HCT116 (cell line): ENCODE measurements at regions not wholly inside any gene's neighbourhood (a gene's known extent, or its start where the extent isn't known, plus 50 kb on each side); places are given as distances from the start of the nearest gene placed in this dataset.

Experiments used
- ATAC-seq: fragments of 200-7000 bp; cut with Tn5 transposase; 2 replicates; pipeline ENCODE4 v1.9.1; 2020; ENCODE audit warnings: mild to moderate bottlenecking, moderate library complexity
- BruUV-seq: library from RNA; stranded (reverse); fragments of 400-500 nt; replicated peaks from 2 replicates; lab custom pipeline; 2021; lab: Mats Ljungman, UMichigan
- CTCF ChIA-PET: fragments of 300-600 bp; sonication (Branson Sonifier 250); formaldehyde crosslinking; loops from one replicate; lab custom pipeline; 2021; ENCODE audit warnings: antibody characterized with exemption; lab: Charles Lee
- POLR2A ChIA-PET: fragments of 300-600, 350-600 bp; sonication (Branson Sonifier 250); formaldehyde crosslinking; loops from one replicate; lab custom pipeline; 2021; ENCODE audit warnings: antibody characterized with exemption; lab: Charles Lee
- RAD21 ChIA-PET, 2 experiments: fragments of 300-600 bp; sonication (Branson Sonifier 250); formaldehyde crosslinking; loops; one replicate each; lab custom pipeline; 2023; ENCODE audit warnings: low total read pairs in 2 of 2; ENCODE audit not compliant: uncharacterized antibody in 2 of 2, unreplicated experiment in 2 of 2, low non-redundant PET in 1 of 2; lab: Charles Lee
- DNase-seq: peaks from one replicate; pipeline ENCODE4 v3.0.0-alpha.2; 2010; ENCODE audit warnings: low read depth, low spot score
- H2AFZ ChIP-seq: fragments of 200-600 bp; shearing (Covaris generic), sonication (generic); 2 replicates; pipeline ENCODE4 v1.6.1; 2017; ENCODE audit warnings: low read depth, mixed run types, mixed read lengths, antibody characterized with exemption, low read length; ENCODE audit not compliant: poor library complexity, severe bottlenecking
- H3K27ac ChIP-seq: 2 replicates; pipeline ENCODE4 v1.5.1; 2012; ENCODE audit warnings: low read depth, low read length
- H3K27me3 ChIP-seq: fragments of 200-600 bp; sonication (generic); 2 replicates; pipeline ENCODE4 v1.6.1; 2016; ENCODE audit warnings: mixed run types, low read length, mixed read lengths; ENCODE audit not compliant: insufficient read depth
- H3K36me3 ChIP-seq, 2 experiments: fragments of 200-500 bp in 1 of 2; fragments of 200-600 bp in 1 of 2; sonication (Bioruptor generic) in 1 of 2; sonication (generic) in 1 of 2; 2 replicates each; pipeline versions ENCODE4 v1.5.1 to v1.6.1; 2014 to 2016; ENCODE audit warnings: low read length in 2 of 2, inconsistent platforms in 1 of 2, mixed read lengths in 1 of 2, mixed run types in 1 of 2; ENCODE audit not compliant: insufficient read depth in 2 of 2, control insufficient read depth in 1 of 2
- H3K4me1 ChIP-seq, 2 experiments: fragments of 200-600 bp in 1 of 2; sonication (generic) in 1 of 2; 2 replicates each; pipeline versions ENCODE4 v1.5.1 to v1.6.1; 2012 to 2017; ENCODE audit warnings: low read length in 2 of 2, inconsistent platforms in 1 of 2, mild to moderate bottlenecking in 1 of 2, mixed read lengths in 1 of 2, mixed run types in 1 of 2, moderate library complexity in 1 of 2; ENCODE audit not compliant: insufficient read depth in 2 of 2, control insufficient read depth in 1 of 2
- H3K4me2 ChIP-seq: fragments of 200-600 bp; sonication (generic); 2 replicates; pipeline ENCODE4 v1.6.1; 2017; ENCODE audit warnings: mixed run types, low read length, mixed read lengths
- H3K4me3 ChIP-seq, 2 experiments: fragments of 200-600 bp in 1 of 2; sonication (generic) in 1 of 2; replicated peaks in 1 of 2; 2 replicates each; pipeline ENCODE4 v1.5.1; 2011 to 2016; ENCODE audit warnings: low read length in 2 of 2, control low read depth in 1 of 2, low read depth in 1 of 2, mild to moderate bottlenecking in 1 of 2, mixed read lengths in 1 of 2, mixed run types in 1 of 2
- H3K79me2 ChIP-seq: fragments of 200-600 bp; sonication (generic); 2 replicates; pipeline ENCODE4 v1.6.1; 2017; ENCODE audit warnings: mild to moderate bottlenecking, mixed run types, low read length, moderate library complexity, mixed read lengths; ENCODE audit not compliant: insufficient read depth
- H3K9ac ChIP-seq: fragments of 200-600 bp; sonication (generic); 2 replicates; pipeline ENCODE4 v1.6.1; 2016; ENCODE audit warnings: low read length, mixed read lengths
- H3K9me2 ChIP-seq: fragments of 200-600 bp; sonication (generic), shearing (Covaris generic); 2 replicates; pipeline ENCODE4 v1.6.1; 2017; ENCODE audit warnings: mixed run types, mild to moderate bottlenecking, moderate library complexity; ENCODE audit not compliant: insufficient read depth
- H3K9me3 ChIP-seq, 2 experiments: fragments of 200-500 bp in 1 of 2; fragments of 200-600 bp in 1 of 2; sonication (Bioruptor generic) in 1 of 2; sonication (generic) in 1 of 2; 2 replicates each; pipeline ENCODE4 v1.6.1; 2014 to 2017; ENCODE audit warnings: low read length in 2 of 2, mixed read lengths in 2 of 2, inconsistent platforms in 1 of 2, low read depth in 1 of 2, mild to moderate bottlenecking in 1 of 2, mixed run types in 1 of 2, moderate library complexity in 1 of 2; ENCODE audit not compliant: control insufficient read depth in 1 of 2, insufficient read depth in 1 of 2
- H4K20me1 ChIP-seq: fragments of 200-600 bp; sonication (generic), shearing (Covaris generic); 2 replicates; pipeline ENCODE4 v1.6.1; 2017; ENCODE audit warnings: mixed run types, mild to moderate bottlenecking, moderate library complexity; ENCODE audit not compliant: insufficient read depth
- CBX3 ChIP-seq: IDR thresholded peaks from 2 replicates; pipeline ENCODE4 v1.6.1; 2012; ENCODE audit warnings: low read depth
- CTCF ChIP-seq, 3 experiments: fragments of 200-600 bp in 1 of 3; sonication (generic) in 1 of 3; IDR thresholded peaks in 2 of 3; conservative IDR thresholded peaks in 1 of 3; 2 replicates each; pipeline ENCODE4 v1.5.1; 2012 to 2017; ENCODE audit warnings: low read depth in 2 of 3, low read length in 2 of 3, antibody characterized with exemption in 1 of 3, borderline replicate concordance in 1 of 3, control low read depth in 1 of 3, mild to moderate bottlenecking in 1 of 3, mixed read lengths in 1 of 3, mixed run types in 1 of 3, moderate library complexity in 1 of 3; ENCODE audit not compliant: insufficient read depth in 1 of 3
- ELF1 ChIP-seq: IDR thresholded peaks from 2 replicates; pipeline ENCODE4 v1.6.1; 2012; ENCODE audit warnings: low read depth, borderline replicate concordance
- EZH2 ChIP-seq: fragments of 200-600 bp; sonication (generic); IDR thresholded peaks from 2 replicates; pipeline ENCODE4 v1.6.1; 2017; ENCODE audit warnings: antibody characterized with exemption, mixed run types
- EZH2phosphoT487 ChIP-seq: fragments of 200-600 bp; IDR thresholded peaks from 2 replicates; pipeline ENCODE4 v1.6.1; 2018; ENCODE audit warnings: antibody characterized with exemption, borderline replicate concordance
- FOSL1 ChIP-seq: IDR thresholded peaks from 2 replicates; pipeline ENCODE4 v1.6.1; 2012; ENCODE audit warnings: low read depth
- POLR2A ChIP-seq: IDR thresholded peaks from 2 replicates; pipeline ENCODE4 v1.7.0; 2011; ENCODE audit warnings: borderline replicate concordance; ENCODE audit not compliant: insufficient read depth, insufficient read length; ENCODE audit errors: extremely low read depth
- POLR2AphosphoS5 ChIP-seq: IDR thresholded peaks from 2 replicates; pipeline ENCODE4 v1.6.1; 2011; ENCODE audit warnings: mild to moderate bottlenecking, low read depth, low read length, moderate library complexity
- SP1 ChIP-seq: IDR thresholded peaks from 2 replicates; pipeline ENCODE4 v1.6.1; 2012; ENCODE audit warnings: low read depth
- SRF ChIP-seq: IDR thresholded peaks from 2 replicates; pipeline ENCODE4 v1.6.1; 2012; ENCODE audit warnings: low read depth
- TCF7L2 ChIP-seq: IDR thresholded peaks from 2 replicates; pipeline ENCODE4 v1.7.0; 2011; ENCODE audit warnings: borderline replicate concordance, inconsistent platforms; ENCODE audit not compliant: insufficient read depth, insufficient read length; ENCODE audit errors: extremely low read depth
- YY1 ChIP-seq: IDR thresholded peaks from 2 replicates; pipeline ENCODE4 v1.6.1; 2011; ENCODE audit warnings: low read length, low read depth, moderate library complexity, mild to moderate bottlenecking; ENCODE audit not compliant: insufficient replicate concordance; ENCODE audit errors: extremely low read depth
- ZBTB33 ChIP-seq: IDR thresholded peaks from 2 replicates; pipeline ENCODE4 v1.6.1; 2011; ENCODE audit warnings: mild to moderate bottlenecking, low read length, moderate library complexity; ENCODE audit not compliant: insufficient replicate concordance; ENCODE audit errors: extremely low read depth
- ZFX ChIP-seq: fragments of 450-650 bp; IDR thresholded peaks from 2 replicates; pipeline ENCODE4 v1.6.1; 2017
- ZNF274 ChIP-seq: fragments of 200-500 bp; sonication (Bioruptor generic); IDR thresholded peaks from 2 replicates; pipeline ENCODE4 v1.6.1; 2014; ENCODE audit warnings: mild to moderate bottlenecking, low read depth, low read length, inconsistent platforms
- intact Hi-C: fragments of 100-400 bp; cut with micrococcal nuclease; formaldehyde crosslinking; loops from 2 replicates; pipeline ENCODE4 v1.10.0; 2022
- TF ChIP-seq, protein P1 (sequence below): IDR thresholded peaks from 2 replicates; pipeline ENCODE4 v1.6.1; 2012

DNA sequence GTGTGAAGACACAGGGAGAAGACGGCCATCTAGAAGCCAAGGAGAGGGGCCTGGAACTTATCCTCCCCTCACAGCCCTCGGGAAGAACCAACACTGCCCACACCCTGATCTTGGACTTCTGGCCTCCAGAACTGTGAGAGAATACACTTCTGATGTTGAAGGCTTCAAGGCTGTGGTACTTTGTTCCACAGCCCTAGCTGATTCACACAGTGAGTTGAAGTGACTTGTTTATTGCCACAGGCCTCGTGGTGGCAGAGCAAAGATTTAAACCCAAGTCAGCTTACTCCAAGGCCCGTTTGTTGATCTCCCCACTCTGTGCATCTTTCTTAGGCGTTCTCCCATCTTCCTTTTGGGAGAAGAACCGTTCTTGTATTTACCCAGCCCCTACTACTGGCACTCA, 72.8 kb downstream of the CYTL1 start:
- ChIA-PET POLR2A (no interaction called here), RAD21 (no interaction called here), CTCF (no interaction called here)
- H3K9me3 ChIP-seq, result no peaks in the 10 kb centered on the region
- no peak overlapping the region for H3K4me2 ChIP-seq
- no peaks in the 10 kb centered on the region for H3K79me2 ChIP-seq
- ATAC-seq (no peak), DNase-seq (no peak)
- TF ChIP-seq ZFX (no peak), SP1 (no peak), POLR2AphosphoS5 (no peak), CBX3 (no peak), ELF1 (no peak), EZH2phosphoT487 (no peak), POLR2A (no peak), SRF (no peak), ZNF274 (no peak), ZBTB33 (no peak), FOSL1 (no peak), CTCF (IDR thresholded peaks at IDR 0.05 in 2 of 3, conservative IDR thresholded peaks at IDR 0.05 in 1 of 3; ENCODE audit: borderline replicate concordance in 1 of 3, insufficient read depth in 1 of 3, low read depth in 2 of 3, low read length in 2 of 3) (no peak), YY1 (no peak), TCF7L2 (no peak), EZH2 (no peak)
- TF ChIP-seq, protein P1, sequence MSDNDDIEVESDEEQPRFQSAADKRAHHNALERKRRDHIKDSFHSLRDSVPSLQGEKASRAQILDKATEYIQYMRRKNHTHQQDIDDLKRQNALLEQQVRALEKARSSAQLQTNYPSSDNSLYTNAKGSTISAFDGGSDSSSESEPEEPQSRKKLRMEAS, result no peak
- no peak overlapping the region for H3K4me3 ChIP-seq
- no peak overlapping the region for H3K27ac ChIP-seq
- no peaks in the 10 kb centered on the region for H3K4me1 ChIP-seq
- no peaks in the 10 kb centered on the region for H3K9me2 ChIP-seq
- intact Hi-C loops, result no loop called here
- no peak overlapping the region for H3K9ac ChIP-seq
- H3K36me3 ChIP-seq, result no peaks in the 10 kb centered on the region
- no TSS peak for BruUV-seq
- H3K27me3 ChIP-seq, result no peaks in the 10 kb centered on the region
- no peak overlapping the region for H2AFZ ChIP-seq
- H4K20me1 ChIP-seq, result no peaks in the 10 kb centered on the region
